Right lung (tissue), 2 donors: ENCODE measurements at regions not wholly inside any gene's neighbourhood (a gene's known extent, or its start where the extent isn't known, plus 50 kb on each side); places are given as distances from the start of the nearest gene placed in this dataset.

Experiments
- DNase-seq, 2 donors: peaks; one replicate each; pipeline ENCODE4 v3.0.0-alpha.2; 2013

GRCh38 chr4:179804440-179804839, 2362.2 kb upstream of the AGA start:
- no peak for DNase-seq

- no peak for DNase-seq
These were observed 2375.1 kb upstream of the AGA start for GRCh38 chr4:179817317-179817716.

- no peak for DNase-seq
These were observed 2381.1 kb upstream of the AGA start for GRCh38 chr4:179823342-179823741.

- no peak for DNase-seq
These were observed 2389.0 kb upstream of the AGA start for GRCh38 chr4:179831274-179831673.

- DNase-seq: peak in 1 of 2 donors; percentile 11
These were observed 2394.2 kb upstream of the AGA start for GRCh38 chr4:179836179-179837075.

- no peak for DNase-seq
These were observed 2399.8 kb upstream of the TENM3 start for GRCh38 chr4:179843370-179843769.

- no peak for DNase-seq
These were observed 2387.7 kb upstream of the TENM3 start for GRCh38 chr4:179855469-179855868.

- no peak for DNase-seq
These were observed 2385.0 kb upstream of the TENM3 start for GRCh38 chr4:179858221-179858620.

- peak; percentile 12 to 25 for DNase-seq
These were observed 2375.8 kb upstream of the TENM3 start for GRCh38 chr4:179867300-179867878.

- DNase-seq: no peak
These were observed 2371.5 kb upstream of the TENM3 start for GRCh38 chr4:179871726-179872125.

GRCh38 chr4:179872755-179873154, 2370.4 kb upstream of the TENM3 start:
- no peak for DNase-seq

GRCh38 chr4:179880756-179881155, 2362.4 kb upstream of the TENM3 start:
- DNase-seq: no peak

- DNase-seq: peak in 1 of 2 donors; percentile 6
These were observed 2349.0 kb upstream of the TENM3 start for GRCh38 chr4:179894066-179894778.

GRCh38 chr4:179919587-179919986, 2323.6 kb upstream of the TENM3 start:
- no peak for DNase-seq

GRCh38 chr4:179927473-179927872, 2315.7 kb upstream of the TENM3 start:
- DNase-seq: no peak

- DNase-seq: no peak
These were observed 2301.3 kb upstream of the TENM3 start for GRCh38 chr4:179941911-179942310.

- DNase-seq: no peak
These were observed 2266.4 kb upstream of the TENM3 start for GRCh38 chr4:179976777-179977176.

- no peak for DNase-seq
These were observed 2265.8 kb upstream of the TENM3 start for GRCh38 chr4:179977378-179977777.

- no peak for DNase-seq
These were observed 2262.0 kb upstream of the TENM3 start for GRCh38 chr4:179981161-179981560.

GRCh38 chr4:179989975-179990374, 2253.2 kb upstream of the TENM3 start:
- no peak for DNase-seq

- no peak for DNase-seq
These were observed 2233.9 kb upstream of the TENM3 start for GRCh38 chr4:180009316-180009715.

GRCh38 chr4:180028682-180029081, 2214.5 kb upstream of the TENM3 start:
- peak; percentile 1 to 5 for DNase-seq

GRCh38 chr4:180031330-180031729, 2211.9 kb upstream of the TENM3 start:
- no peak for DNase-seq
